Astrocyte (in vitro differentiated cells and primary cell): ENCODE measurements at regions not wholly inside any gene's neighbourhood (a gene's known extent, or its start where the extent isn't known, plus 50 kb on each side); places are given as distances from the start of the nearest gene placed in this dataset.

Source experiments
- DNase-seq: peaks from one replicate; pipeline ENCODE4 v3.0.0-alpha.2; 2010; ENCODE audit warnings: low read depth
- FAIRE-seq: peaks from 2 replicates; lab custom pipeline; 2011; peaks lifted over from hg19 to GRCh38; lab: Jason Lieb, UNC
- H2AFZ ChIP-seq: 2 replicates; pipeline ENCODE4 v1.6.0; 2012; ENCODE audit warnings: low read depth, low read length, inconsistent platforms
- H3K27ac ChIP-seq: 2 replicates; pipeline ENCODE4 v1.5.1; 2011; ENCODE audit warnings: low read depth, low read length, inconsistent platforms
- H3K27me3 ChIP-seq: 2 replicates; pipeline ENCODE4 v1.6.0; 2011; ENCODE audit warnings: low read length, inconsistent platforms; ENCODE audit not compliant: insufficient read depth
- H3K36me3 ChIP-seq: 2 replicates; pipeline ENCODE4 v1.5.1; 2011; ENCODE audit warnings: low read length, inconsistent platforms; ENCODE audit not compliant: insufficient read depth
- H3K4me1 ChIP-seq: 2 replicates; pipeline ENCODE4 v1.5.1; 2011; ENCODE audit warnings: low read length, inconsistent platforms; ENCODE audit not compliant: insufficient read depth
- H3K4me2 ChIP-seq: 2 replicates; pipeline ENCODE4 v1.6.0; 2012; ENCODE audit warnings: low read length, inconsistent platforms
- H3K4me3 ChIP-seq: 2 replicates; pipeline ENCODE4 v1.5.1; 2011; ENCODE audit warnings: low read depth, mild to moderate bottlenecking, low read length, inconsistent platforms; ENCODE audit not compliant: insufficient read depth
- H3K79me2 ChIP-seq: 2 replicates; pipeline ENCODE4 v1.6.0; 2012; ENCODE audit warnings: mild to moderate bottlenecking, low read length, inconsistent platforms; ENCODE audit not compliant: insufficient read depth
- H3K9ac ChIP-seq: 2 replicates; pipeline ENCODE4 v1.6.0; 2012; ENCODE audit warnings: mild to moderate bottlenecking, low read length, inconsistent platforms
- H3K9me3 ChIP-seq: 2 replicates; pipeline ENCODE4 v1.5.1; 2012; ENCODE audit warnings: low read depth, mild to moderate bottlenecking, low read length, inconsistent platforms; ENCODE audit not compliant: insufficient read depth
- H4K20me1 ChIP-seq: 2 replicates; pipeline ENCODE4 v1.6.0; 2012; ENCODE audit warnings: low read length, inconsistent platforms; ENCODE audit not compliant: insufficient read depth
- H3K27ac Mint-ChIP-seq: one replicate; pipeline ENCODE4 v1.8.0; 2021; ENCODE audit warnings: mild to moderate bottlenecking, mixed read lengths; ENCODE audit not compliant: unreplicated experiment
- H3K27me3 Mint-ChIP-seq: one replicate; pipeline ENCODE4 v1.8.0; 2021; ENCODE audit warnings: low read depth, mixed read lengths; ENCODE audit not compliant: unreplicated experiment
- H3K36me3 Mint-ChIP-seq: one replicate; pipeline ENCODE4 v1.8.0; 2021; ENCODE audit warnings: low read depth, mixed read lengths; ENCODE audit not compliant: unreplicated experiment
- H3K4me1 Mint-ChIP-seq: one replicate; pipeline ENCODE4 v1.8.0; 2021; ENCODE audit warnings: low read depth, mixed read lengths; ENCODE audit not compliant: unreplicated experiment
- H3K4me3 Mint-ChIP-seq: one replicate; pipeline ENCODE4 v1.8.0; 2021; ENCODE audit warnings: mild to moderate bottlenecking, moderate library complexity, mixed read lengths; ENCODE audit not compliant: unreplicated experiment
- H3K9me3 Mint-ChIP-seq: one replicate; pipeline ENCODE4 v1.8.0; 2021; ENCODE audit warnings: mild to moderate bottlenecking, mixed read lengths; ENCODE audit not compliant: unreplicated experiment
- EZH2 ChIP-seq: IDR thresholded peaks from 2 replicates; pipeline ENCODE4 v1.6.1; 2012; ENCODE audit warnings: mild to moderate bottlenecking, low read length, inconsistent platforms; ENCODE audit not compliant: insufficient read depth
- TF ChIP-seq, protein P1 (sequence below): IDR thresholded peaks from 2 replicates; pipeline ENCODE4 v1.5.1; 2011; ENCODE audit warnings: low read depth, mild to moderate bottlenecking, inconsistent platforms, low read length, moderate library complexity; ENCODE audit not compliant: insufficient read depth

DNA sequence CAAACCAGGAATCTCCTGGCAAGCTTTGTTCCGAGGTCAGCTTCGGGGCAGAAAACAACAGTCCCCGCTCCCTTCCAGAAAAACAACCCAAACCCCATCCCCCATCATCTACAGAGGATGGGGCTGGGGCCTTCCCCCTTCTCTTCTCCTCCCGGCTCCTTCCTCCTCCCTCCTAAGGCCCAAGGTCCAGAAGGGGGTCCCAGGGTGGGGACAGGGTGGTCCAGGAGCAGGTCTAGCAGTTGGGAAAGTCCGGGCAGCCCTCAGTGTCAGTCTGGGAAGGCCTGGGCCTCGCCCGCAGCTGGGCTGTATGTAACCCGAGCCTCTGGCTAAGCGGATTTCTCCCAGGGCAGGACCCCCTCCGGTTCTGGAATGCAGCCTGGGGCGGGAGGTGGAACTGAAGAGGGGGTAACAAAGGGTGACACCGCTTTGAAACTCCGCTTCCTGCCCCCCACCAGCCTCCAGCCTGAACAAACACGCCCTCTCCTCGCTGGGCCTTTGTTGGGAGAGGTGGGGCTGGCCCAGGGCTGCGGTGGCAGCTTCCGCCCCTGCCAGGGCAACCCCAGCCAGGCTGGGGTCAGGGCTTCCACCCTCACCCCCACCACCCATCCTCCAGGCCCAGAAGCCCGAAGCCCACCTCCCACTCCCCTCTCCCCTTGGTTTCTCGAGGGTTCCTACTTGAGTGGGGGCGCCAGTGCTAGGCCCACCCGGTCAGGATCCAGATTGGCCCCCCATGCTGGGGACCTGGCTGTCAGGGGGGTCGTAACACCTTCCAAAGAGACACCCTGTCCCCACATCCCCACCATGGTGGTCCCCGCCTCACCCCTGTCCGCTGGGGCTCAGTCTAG, 63.5 kb downstream of the C9orf50 start:
- Mint-ChIP-seq H3K36me3 (no peaks in the 10 kb centered on the region), H3K4me1 (peaks cover 29% of the 10 kb centered on the region), H3K27ac (peak overlapping the region; percentile 94), H3K9me3 (no peaks in the 10 kb centered on the region), H3K27me3 (peaks cover 5% of the 10 kb centered on the region), H3K4me3 (no peak overlapping the region)
- DNase-seq (peak; percentile 78), FAIRE-seq (no peak)
- no peak for TF ChIP-seq EZH2
- TF ChIP-seq, protein P1, sequence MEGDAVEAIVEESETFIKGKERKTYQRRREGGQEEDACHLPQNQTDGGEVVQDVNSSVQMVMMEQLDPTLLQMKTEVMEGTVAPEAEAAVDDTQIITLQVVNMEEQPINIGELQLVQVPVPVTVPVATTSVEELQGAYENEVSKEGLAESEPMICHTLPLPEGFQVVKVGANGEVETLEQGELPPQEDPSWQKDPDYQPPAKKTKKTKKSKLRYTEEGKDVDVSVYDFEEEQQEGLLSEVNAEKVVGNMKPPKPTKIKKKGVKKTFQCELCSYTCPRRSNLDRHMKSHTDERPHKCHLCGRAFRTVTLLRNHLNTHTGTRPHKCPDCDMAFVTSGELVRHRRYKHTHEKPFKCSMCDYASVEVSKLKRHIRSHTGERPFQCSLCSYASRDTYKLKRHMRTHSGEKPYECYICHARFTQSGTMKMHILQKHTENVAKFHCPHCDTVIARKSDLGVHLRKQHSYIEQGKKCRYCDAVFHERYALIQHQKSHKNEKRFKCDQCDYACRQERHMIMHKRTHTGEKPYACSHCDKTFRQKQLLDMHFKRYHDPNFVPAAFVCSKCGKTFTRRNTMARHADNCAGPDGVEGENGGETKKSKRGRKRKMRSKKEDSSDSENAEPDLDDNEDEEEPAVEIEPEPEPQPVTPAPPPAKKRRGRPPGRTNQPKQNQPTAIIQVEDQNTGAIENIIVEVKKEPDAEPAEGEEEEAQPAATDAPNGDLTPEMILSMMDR = no peak
- Histone ChIP-seq H3K9me3 (no peaks in the 10 kb centered on the region), H3K4me1 (peaks cover 19% of the 10 kb centered on the region), H3K27ac (peak overlapping the region; percentile 70), H3K4me2 (peak overlapping the region; percentile 60), H3K36me3 (no peaks in the 10 kb centered on the region), H3K4me3 (no peak overlapping the region), H3K79me2 (no peaks in the 10 kb centered on the region), H3K9ac (peak overlapping the region; percentile 70), H3K27me3 (no peaks in the 10 kb centered on the region), H4K20me1 (no peaks in the 10 kb centered on the region), H2AFZ (peak overlapping the region; percentile 84)

DNA sequence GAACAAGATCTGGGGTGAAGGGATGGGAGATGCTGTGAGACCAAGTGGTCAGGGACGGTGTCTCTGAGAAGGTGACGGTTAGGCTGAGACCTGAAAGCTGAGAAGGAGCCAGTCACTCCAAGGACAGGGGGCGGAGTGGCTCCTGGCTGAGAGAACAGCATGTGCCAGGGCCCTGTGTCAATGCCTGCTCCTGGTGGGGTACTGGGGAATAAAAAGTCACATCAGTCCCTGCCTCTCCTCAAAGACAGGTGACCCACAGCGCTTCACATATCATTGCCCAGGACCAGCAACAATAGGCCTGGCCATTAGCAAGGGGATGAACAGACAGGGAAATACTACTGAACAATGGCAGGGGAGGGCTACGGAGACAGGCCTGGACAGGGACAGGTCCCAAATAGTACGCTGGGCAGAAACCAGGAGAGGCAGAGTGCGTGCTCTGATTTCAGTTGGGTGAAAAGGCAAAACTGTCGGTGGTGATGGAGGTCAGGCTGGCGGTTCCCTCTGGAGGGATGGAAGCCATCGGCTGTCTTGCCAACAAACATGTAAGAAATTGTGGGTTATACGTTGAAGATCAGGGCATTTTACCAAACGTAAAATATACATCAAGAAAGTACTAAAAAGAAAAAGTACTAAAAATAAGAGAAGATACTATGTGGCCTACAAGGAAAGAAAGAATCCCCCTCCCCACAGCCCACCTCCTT, 64.3 kb downstream of the C9orf50 start:
- FAIRE-seq = no peak
- Histone ChIP-seq H3K9ac (peak overlapping the region; percentile 70), H3K4me3 (no peak overlapping the region), H3K9me3 (no peaks in the 10 kb centered on the region), H2AFZ (peak overlapping the region; percentile 84), H4K20me1 (no peaks in the 10 kb centered on the region), H3K4me1 (peaks cover 23% of the 10 kb centered on the region), H3K27me3 (no peaks in the 10 kb centered on the region), H3K36me3 (no peaks in the 10 kb centered on the region), H3K4me2 (peak overlapping the region; percentile 60), H3K79me2 (no peaks in the 10 kb centered on the region), H3K27ac (peak overlapping the region; percentile 70)
- no peak overlapping the region for H3K4me3 Mint-ChIP-seq
- no peaks in the 10 kb centered on the region for H3K9me3 Mint-ChIP-seq
- peaks cover 5% of the 10 kb centered on the region for H3K27me3 Mint-ChIP-seq
- peaks cover 29% of the 10 kb centered on the region for H3K4me1 Mint-ChIP-seq
- peak overlapping the region; percentile 94 for H3K27ac Mint-ChIP-seq
- DNase-seq = no peak
- no peaks in the 10 kb centered on the region for H3K36me3 Mint-ChIP-seq
- no peak for TF ChIP-seq EZH2
- TF ChIP-seq, protein P1 = no peak
